ENCODE measurements at regions not wholly inside any gene's neighbourhood (a gene's known extent, or its start where the extent isn't known, plus 50 kb on each side); places are given as distances from the start of the nearest gene placed in this dataset.
A peak's percentile ranks its signal among the peaks of the same experiment; 100 is the strongest.

GRCh38 chr6:26196846-26197635, 109.8 kb downstream of the HFE start:
- DNase-seq (ENCODE audit: low spot score) = peak; percentile 92

- DNase-seq (ENCODE audit: low spot score) = no peak
These were observed 110.4 kb downstream of the HFE start for GRCh38 chr6:26197636-26197932.

DNA sequence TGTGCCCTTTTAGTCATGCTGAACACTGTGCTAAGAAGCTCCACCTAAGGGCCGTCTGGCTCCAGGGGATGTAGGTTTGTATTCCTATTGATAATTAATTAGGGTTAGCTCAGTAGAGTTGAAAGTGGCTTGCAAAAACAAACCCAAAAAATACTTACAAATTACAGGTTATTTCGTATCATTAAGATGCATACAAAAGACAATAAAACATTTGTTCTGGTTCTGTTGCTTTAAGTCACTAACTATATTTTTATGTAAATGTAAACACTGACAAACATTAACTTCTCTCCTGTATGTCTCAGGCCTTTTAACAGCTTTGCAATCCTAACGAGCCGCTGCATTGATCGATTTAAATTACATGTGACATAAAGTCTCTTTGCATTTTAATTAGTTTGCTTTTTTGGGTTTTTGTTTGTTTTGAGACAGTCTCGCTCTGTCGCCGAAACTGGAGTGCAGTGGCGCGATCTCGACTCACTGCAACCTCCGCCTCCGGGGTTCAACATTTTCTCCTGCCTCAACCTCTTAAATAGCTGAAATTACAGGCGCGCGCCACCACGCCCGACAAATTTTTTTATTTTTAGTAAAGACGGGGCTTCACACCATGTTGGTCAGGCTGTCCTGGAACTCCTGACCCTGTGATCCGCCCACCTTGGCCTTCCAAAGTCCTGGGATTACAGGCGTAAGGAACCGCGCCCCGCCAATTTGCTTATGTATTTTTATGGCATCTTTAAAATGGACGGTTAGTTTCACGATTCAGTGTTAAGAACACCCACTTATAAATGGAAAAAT, 110.9 kb downstream of the HFE start:
- DNase-seq (ENCODE audit: low spot score) = peak; percentile 60

GRCh38 chr6:26198722-26199056, 111.5 kb downstream of the HFE start:
- DNase-seq (ENCODE audit: low spot score) = no peak

DNA sequence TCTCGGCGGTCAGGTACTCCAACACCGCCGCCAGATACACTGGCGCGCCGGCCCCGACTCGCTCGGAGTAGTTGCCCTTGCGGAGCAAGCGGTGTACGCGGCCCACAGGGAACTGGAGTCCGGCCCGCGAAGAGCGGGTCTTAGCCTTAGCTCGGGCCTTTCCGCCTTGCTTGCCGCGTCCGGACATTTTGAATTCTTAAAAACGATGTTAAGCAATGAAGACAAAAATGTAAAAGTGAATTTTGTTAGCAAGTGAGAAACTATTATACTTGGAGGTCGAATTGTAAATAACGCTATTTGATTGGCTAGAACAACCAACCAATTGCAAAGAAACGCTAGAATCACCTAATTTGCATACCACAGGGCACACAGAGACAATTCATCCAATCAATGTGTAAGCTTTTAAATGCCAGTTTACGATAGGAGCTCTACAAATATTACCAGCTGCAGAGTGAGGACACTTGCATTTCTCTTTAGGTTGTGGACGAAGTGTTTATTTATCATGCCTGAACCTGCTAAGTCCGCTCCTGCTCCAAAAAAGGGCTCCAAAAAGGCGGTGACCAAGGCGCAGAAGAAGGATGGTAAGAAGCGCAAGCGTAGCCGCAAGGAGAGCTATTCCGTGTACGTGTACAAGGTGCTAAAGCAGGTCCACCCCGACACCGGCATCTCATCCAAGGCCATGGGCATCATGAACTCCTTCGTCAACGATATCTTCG, 112.0 kb downstream of the HFE start:
- peak; percentile 96 for DNase-seq (ENCODE audit: low spot score)

GRCh38 chr6:26199773-26200764, 112.8 kb downstream of the HFE start:
- no peak for DNase-seq (ENCODE audit: low spot score)

DNA sequence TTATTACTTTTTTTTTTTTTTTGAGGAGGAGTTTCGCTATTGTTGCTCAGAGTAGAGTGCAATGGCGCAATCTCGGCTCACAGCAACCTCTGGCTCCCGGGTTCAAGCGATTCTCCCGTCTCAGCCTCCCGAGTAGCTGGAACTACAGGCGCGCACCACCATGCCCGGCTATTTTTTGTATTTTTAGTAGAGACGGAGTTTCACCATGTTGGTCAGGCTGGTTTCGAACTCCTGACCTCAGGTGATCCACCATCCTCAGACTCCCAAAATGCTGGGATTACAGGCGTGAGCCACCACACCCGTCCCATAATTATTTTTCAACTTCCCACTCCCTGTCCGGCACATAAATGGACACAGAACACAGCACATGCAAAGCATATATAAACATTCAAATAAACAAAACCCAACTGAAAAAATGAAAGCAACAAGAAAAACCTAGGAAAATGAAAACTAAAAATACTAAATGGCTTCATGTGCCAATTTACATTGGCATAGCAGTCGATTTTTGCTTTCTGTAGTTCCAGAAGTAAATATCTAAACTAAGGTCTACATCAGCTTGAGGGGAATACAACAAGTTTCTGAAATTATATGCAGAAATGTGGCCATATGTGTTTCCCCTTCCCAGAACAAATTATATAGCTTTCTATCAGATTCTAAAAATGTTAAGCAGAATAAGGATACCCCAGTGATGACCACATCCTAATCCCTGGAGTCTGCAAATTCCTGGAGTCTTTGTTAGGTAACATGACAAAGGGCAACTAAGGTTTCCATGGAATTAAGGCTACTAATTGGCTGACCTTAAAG, 113.9 kb downstream of the HFE start:
- no peak for DNase-seq (ENCODE audit: low spot score)

DNA sequence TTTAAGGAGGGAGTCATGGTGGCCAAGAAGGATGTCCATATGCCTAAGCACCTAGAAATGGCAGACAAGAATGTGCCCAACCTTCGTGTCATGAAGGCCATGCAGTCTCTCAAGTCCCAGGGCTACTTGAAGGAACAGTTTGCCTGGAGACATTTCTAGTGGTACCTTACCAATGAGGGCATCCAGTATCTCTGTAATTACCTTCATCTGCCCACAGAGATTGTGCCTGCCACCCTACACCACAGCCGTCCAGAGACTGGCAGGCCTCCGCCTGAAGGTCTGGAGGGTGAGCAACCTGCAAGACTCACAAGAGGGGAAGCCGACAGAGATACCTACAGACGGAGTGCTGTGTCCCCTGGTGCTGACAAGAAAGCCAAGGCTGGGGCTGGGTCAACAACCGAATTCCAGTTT, 115.0 kb downstream of the HFE start:
- DNase-seq (ENCODE audit: low spot score) = no peak

- DNase-seq (ENCODE audit: low spot score) = no peak
These were observed 115.8 kb downstream of the HFE start for GRCh38 chr6:26202811-26203583.

GRCh38 chr6:26204332-26205160, 117.3 kb downstream of the HFE start:
- peak; percentile 98 for DNase-seq (ENCODE audit: low spot score)

DNA sequence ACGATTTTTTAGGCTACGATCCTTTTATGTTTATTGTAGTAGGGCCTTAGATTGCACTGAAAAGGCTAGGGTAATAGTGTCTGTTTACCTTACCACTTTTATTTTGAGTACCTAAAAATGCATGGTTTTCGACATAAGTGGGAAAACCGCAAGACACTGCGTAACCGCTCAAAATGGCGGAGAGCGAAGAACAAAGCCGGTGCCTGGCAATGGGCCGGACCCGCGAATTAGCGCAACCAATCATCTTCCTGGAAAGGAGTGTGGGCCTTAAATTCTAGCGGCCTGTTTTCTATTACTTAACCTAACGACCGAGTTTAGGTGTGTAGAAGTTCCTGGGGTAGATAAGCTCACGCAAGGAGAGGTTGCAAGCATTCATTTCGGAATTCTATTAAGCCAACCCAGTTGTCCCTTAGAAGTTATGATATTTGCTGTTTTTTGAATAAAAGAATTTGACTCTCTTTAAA, 118.0 kb downstream of the HFE start:
- DNase-seq (ENCODE audit: low spot score) = peak; percentile 82

DNA sequence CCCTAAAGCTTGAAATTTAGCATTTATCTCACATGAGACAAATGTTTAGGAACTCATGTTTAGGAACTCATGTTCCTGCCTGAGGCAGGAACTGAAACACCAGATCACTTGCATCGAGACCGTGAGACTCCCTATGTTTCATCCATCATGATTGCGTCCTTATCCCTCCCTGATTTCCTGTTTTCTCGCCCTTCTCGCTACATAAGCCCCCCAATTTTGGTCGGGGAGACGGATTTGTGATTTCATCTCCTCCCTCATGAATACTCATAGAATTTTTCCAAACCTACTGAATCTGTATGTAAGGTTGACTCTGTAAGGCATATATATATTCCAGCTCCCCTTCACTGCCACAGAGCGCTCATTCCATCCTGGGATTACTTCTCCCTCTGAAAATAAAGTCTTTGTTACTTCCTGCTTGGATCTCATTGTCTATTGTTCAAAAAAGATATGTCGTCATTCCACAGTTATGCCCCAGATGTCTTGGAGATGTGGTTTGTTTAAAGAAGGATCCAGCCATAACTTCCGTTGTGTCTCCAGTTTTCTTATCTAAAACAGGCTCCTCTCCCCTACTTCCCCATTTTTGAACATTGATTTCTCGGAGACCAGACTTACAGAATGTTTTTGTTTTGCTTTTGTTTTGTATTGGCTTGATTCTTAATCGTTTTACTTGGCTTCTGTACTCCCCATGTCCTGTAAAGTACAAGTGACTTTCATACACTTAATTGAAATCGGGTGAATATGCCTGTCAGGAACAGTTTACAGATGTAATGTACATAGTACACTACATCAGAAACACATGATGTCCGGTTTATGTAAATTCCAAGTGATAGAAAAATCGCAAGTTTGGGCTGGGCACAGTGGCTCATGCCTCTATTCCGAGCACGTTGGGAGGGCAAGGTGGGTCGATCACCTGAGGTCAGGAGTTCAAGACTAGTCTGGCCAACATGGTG, 118.7 kb downstream of the HFE start:
- peak; percentile 62 for DNase-seq (ENCODE audit: low spot score)

DNA sequence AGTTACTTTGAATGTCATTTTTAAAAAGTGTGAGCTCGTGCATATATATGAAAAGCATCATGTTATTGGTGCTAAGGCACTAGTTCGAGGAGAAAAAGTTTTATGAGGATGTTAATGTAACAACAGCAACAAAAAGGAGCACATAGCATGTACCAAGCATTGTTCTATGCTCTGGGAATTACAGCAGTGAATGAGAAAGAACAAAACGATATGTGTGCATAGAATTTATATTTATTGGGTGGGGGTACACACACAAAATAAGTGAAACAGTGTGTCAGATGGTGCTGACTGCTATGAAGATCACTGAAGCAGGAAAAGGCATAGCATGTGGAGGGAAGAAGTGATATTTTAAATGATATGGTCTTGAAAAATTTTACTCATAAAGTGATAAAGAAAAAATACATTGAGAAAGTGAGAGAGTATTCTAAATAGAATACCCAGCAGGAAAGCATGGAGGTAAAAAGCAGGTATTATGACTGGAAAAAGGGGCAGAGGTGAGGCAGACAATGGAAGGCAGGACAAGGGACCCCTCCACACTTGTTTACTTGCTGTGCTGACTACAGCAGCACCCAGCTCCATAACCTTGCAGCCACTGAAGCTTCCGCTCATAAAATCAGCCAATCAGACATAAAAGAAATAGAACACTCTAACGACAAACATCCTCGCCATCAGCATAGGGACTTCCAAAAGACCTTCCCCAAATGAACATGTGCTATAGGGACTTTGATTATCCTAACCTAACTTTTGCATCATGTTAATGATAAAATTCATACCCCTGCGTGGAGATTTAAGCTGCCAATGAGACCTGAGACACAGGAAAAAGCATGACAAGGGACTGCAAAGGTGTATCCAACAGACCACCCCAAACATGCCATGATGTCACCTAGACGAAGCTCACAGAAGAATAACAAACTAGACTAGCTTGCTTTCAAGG, 119.9 kb downstream of the HFE start:
- no peak for DNase-seq (ENCODE audit: low spot score)

- no peak for DNase-seq (ENCODE audit: low spot score)
These were observed 124.7 kb downstream of the HFE start for GRCh38 chr6:26211963-26212362.

DNA sequence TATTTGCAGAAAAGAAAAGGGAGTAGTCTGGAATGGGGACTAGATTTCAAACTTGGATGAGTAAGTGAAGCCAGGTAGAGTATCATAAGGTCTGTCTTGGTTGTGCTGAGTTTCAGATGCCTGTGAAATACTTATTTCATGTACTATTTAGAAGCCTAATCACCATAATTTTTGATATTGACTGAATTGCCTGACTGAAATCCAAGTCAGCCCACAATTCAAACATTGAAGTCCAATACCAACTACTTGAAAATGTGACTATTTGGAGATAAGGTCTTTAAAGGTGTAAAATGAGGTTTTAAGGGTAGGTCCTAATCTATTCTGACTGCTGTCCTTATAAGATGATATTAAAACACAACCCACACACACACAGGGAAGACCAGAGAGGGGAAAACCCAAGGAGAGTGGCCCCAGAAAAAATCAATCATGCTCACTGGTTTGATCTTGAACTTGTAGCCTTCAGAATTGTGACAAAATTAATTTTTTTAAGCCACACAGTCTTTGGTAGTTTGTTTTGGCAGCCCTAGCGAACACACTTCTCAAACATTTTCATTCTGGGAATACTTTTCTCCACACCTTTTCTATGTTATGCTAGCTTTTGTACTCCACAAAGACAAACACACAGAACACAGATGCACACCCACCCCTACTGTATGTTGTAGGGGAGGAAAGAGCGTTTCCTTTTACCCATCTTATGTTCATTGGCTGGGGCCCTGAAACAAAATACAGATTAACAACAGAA, 126.3 kb downstream of the HFE start:
- DNase-seq (ENCODE audit: low spot score) = no peak
